PC-9 (cell line): ENCODE measurements at regions not wholly inside any gene's neighbourhood (a gene's known extent, or its start where the extent isn't known, plus 50 kb on each side); places are given as distances from the start of the nearest gene placed in this dataset.

Experiments used
- BruUV-seq: library from RNA; stranded (reverse); fragments of 400-500 nt; replicated peaks from 2 replicates; lab custom pipeline; 2021; lab: Mats Ljungman, UMichigan
- CTCF ChIA-PET: fragments of 300-600 bp; sonication (Branson Sonifier 250); formaldehyde crosslinking; loops from one replicate; lab custom pipeline; 2022; ENCODE audit warnings: antibody characterized with exemption; lab: Charles Lee
- POLR2A ChIA-PET: fragments of 300-600 bp; sonication (Branson Sonifier 250); formaldehyde crosslinking; loops from one replicate; lab custom pipeline; 2022; ENCODE audit warnings: antibody characterized with exemption; ENCODE audit not compliant: unreplicated experiment; lab: Charles Lee
- DNase-seq, 2 experiments: peaks; one replicate each; pipeline versions ENCODE4 v3.0.0 to v3.0.0-alpha.2; 2015 to 2022; ENCODE audit warnings: mixed read lengths in 1 of 2
- H2AFZ ChIP-seq: fragments of 200-600 bp; sonication (generic); 2 replicates; pipeline ENCODE4 v1.8.1; 2017; ENCODE audit warnings: antibody characterized with exemption
- H3F3A ChIP-seq: fragments of 200-600 bp; sonication (generic); 2 replicates; pipeline ENCODE4 v1.8.1; 2017; ENCODE audit warnings: antibody characterized with exemption, mild to moderate bottlenecking, low read depth; ENCODE audit not compliant: insufficient read depth
- H3K27ac ChIP-seq: fragments of 200-600 bp; sonication (generic); 2 replicates; pipeline ENCODE4 v1.6.1; 2016; ENCODE audit warnings: mixed run types
- H3K27me3 ChIP-seq: fragments of 200-600 bp; sonication (generic); 2 replicates; pipeline ENCODE4 v1.6.1; 2016; ENCODE audit warnings: low read depth, mixed run types; ENCODE audit not compliant: insufficient read depth
- H3K36me3 ChIP-seq: fragments of 200-600 bp; sonication (generic); 2 replicates; pipeline ENCODE4 v1.6.1; 2016; ENCODE audit warnings: low read depth, mixed run types
- H3K4me1 ChIP-seq: fragments of 200-600 bp; sonication (generic); replicated peaks from 2 replicates; pipeline ENCODE4 v1.6.1; 2016; ENCODE audit warnings: mixed run types; ENCODE audit not compliant: insufficient read depth
- H3K4me2 ChIP-seq: fragments of 200-600 bp; sonication (generic); 2 replicates; pipeline ENCODE4 v1.6.1; 2017; ENCODE audit warnings: mixed run types
- H3K4me3 ChIP-seq: fragments of 200-600 bp; sonication (generic); 2 replicates; pipeline ENCODE4 v1.6.1; 2016; ENCODE audit warnings: mixed run types
- H3K79me2 ChIP-seq: fragments of 200-600 bp; sonication (generic); 2 replicates; pipeline ENCODE4 v1.6.1; 2017; ENCODE audit warnings: low read depth, mixed run types
- H3K9me2 ChIP-seq: fragments of 200-600 bp; sonication (generic); 2 replicates; pipeline ENCODE4 v1.8.1; 2017; ENCODE audit warnings: mild to moderate bottlenecking; ENCODE audit not compliant: insufficient read depth
- H3K9me3 ChIP-seq: fragments of 200-600 bp; sonication (generic); 2 replicates; pipeline ENCODE4 v1.8.1; 2016; ENCODE audit warnings: low read depth; ENCODE audit not compliant: insufficient read depth
- H4K20me1 ChIP-seq: fragments of 200-600 bp; sonication (generic); 2 replicates; pipeline ENCODE4 v1.8.1; 2017; ENCODE audit not compliant: insufficient read depth
- EZH2 ChIP-seq: fragments of 200-600 bp; sonication (generic); IDR thresholded peaks from 2 replicates; pipeline ENCODE4 v1.8.0; 2017; ENCODE audit warnings: antibody characterized with exemption, low read depth
- intact Hi-C: fragments of 100-400 bp; cut with micrococcal nuclease; formaldehyde crosslinking; loops from one replicate; pipeline ENCODE4 v1.10.0; 2022; ENCODE audit not compliant: unreplicated experiment
- TF ChIP-seq, protein P1 (sequence below): fragments of 200-600 bp; sonication (generic); conservative IDR thresholded peaks from 2 replicates; pipeline ENCODE4 v1.6.1; 2017; ENCODE audit warnings: mixed run types, antibody characterized with exemption, mild to moderate bottlenecking, moderate library complexity

DNA sequence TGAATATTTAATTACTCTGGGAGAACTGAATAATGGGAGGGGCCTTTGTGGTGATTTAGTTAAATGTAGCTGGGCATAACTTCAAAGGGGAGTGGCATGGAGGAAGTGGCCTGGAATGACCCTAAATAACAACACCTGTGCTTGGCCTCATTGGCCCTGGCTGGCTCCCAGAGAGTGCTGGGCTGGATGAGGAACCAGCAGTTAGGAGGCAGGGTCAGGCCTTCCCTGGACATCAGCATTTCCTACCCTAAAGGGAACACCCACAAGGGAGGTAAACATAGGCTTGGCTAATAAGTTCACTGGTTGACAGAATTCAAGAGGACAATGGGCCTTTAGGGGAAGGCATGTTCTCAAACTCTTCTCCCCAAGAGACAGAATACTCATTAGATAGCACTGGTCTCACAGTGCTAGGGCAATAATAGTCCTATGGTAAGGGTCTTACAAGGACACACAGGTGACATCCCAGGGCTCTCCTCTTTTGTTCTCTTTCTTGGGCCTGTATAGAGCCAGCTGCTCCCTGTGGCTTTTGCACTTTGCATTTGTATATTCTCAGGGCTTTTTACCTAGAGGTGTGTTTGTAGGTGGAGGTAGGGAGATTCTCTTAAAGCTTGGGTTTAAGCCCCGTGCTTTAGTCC is 106.8 kb downstream of the ZNF519 start:
- H2AFZ ChIP-seq, result no peak overlapping the region
- no peaks in the 10 kb centered on the region for H3K9me3 ChIP-seq
- no peak overlapping the region for H3K4me3 ChIP-seq
- no peaks in the 10 kb centered on the region for H3K9me2 ChIP-seq
- no peak overlapping the region for H3K4me2 ChIP-seq
- POLR2A ChIA-PET, result no interaction called here
- TF ChIP-seq EZH2, result no peak
- TF ChIP-seq, protein P1, sequence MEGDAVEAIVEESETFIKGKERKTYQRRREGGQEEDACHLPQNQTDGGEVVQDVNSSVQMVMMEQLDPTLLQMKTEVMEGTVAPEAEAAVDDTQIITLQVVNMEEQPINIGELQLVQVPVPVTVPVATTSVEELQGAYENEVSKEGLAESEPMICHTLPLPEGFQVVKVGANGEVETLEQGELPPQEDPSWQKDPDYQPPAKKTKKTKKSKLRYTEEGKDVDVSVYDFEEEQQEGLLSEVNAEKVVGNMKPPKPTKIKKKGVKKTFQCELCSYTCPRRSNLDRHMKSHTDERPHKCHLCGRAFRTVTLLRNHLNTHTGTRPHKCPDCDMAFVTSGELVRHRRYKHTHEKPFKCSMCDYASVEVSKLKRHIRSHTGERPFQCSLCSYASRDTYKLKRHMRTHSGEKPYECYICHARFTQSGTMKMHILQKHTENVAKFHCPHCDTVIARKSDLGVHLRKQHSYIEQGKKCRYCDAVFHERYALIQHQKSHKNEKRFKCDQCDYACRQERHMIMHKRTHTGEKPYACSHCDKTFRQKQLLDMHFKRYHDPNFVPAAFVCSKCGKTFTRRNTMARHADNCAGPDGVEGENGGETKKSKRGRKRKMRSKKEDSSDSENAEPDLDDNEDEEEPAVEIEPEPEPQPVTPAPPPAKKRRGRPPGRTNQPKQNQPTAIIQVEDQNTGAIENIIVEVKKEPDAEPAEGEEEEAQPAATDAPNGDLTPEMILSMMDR, result no peak
- H3K27ac ChIP-seq, result no peak overlapping the region
- no TSS peak for BruUV-seq
- no peaks in the 10 kb centered on the region for H3K79me2 ChIP-seq
- no peak for DNase-seq
- H3K36me3 ChIP-seq, result no peaks in the 10 kb centered on the region
- CTCF ChIA-PET, result no interaction called here
- intact Hi-C loops, result no loop called here
- H3K4me1 ChIP-seq, result no peaks in the 10 kb centered on the region
- no peaks in the 10 kb centered on the region for H3F3A ChIP-seq
- H3K27me3 ChIP-seq, result peaks cover 39% of the 10 kb centered on the region
- no peaks in the 10 kb centered on the region for H4K20me1 ChIP-seq

DNA sequence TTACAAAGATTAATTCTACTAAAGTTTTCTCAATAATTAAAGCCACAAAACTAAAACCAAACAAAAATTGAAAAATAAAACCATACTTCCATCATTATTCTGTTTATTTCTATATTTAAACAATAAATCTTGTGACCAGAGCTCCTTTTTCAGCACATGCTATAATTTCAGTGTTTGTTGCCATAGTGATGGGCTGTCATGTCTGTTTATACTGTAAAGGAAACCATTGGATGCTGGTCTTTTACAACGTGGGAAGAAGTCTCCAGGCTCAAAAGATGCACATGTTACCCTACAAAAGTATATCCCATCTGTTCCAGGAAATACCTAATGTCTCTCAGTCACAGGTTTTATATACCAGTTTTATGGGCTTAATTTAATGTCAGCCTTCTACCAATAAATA is 100.1 kb upstream of the MC2R start:
- Histone ChIP-seq H3K27me3 (peaks cover 52% of the 10 kb centered on the region), H3K9me2 (no peaks in the 10 kb centered on the region), H3K9me3 (no peaks in the 10 kb centered on the region), H3K4me3 (no peak overlapping the region), H4K20me1 (0 out of 2 replicates have a peak, but pooled peaks cover 2% of the 10 kb centered on the region), H3K4me2 (no peak overlapping the region), H3K4me1 (no peaks in the 10 kb centered on the region), H3K27ac (no peak overlapping the region), H2AFZ (no peak overlapping the region), H3K79me2 (no peaks in the 10 kb centered on the region), H3K36me3 (no peaks in the 10 kb centered on the region), H3F3A (no peaks in the 10 kb centered on the region)
- intact Hi-C loops, result no loop called here
- BruUV-seq, result no TSS peak
- ChIA-PET CTCF (no interaction called here), POLR2A (no interaction called here)
- TF ChIP-seq, protein P1, result no peak
- TF ChIP-seq EZH2, result no peak
- DNase-seq, result no peak

- Histone ChIP-seq H3K4me2 (no peak overlapping the region), H2AFZ (no peak overlapping the region), H3K27ac (no peak overlapping the region), H3K27me3 (peaks cover 43% of the 10 kb centered on the region), H3K9me2 (no peaks in the 10 kb centered on the region), H3F3A (no peaks in the 10 kb centered on the region), H3K36me3 (no peaks in the 10 kb centered on the region), H3K79me2 (no peaks in the 10 kb centered on the region), H4K20me1 (0 out of 2 replicates have a peak, but pooled peaks cover 2% of the 10 kb centered on the region), H3K4me1 (no peaks in the 10 kb centered on the region), H3K9me3 (no peaks in the 10 kb centered on the region), H3K4me3 (no peak overlapping the region)
- CTCF ChIA-PET, result no interaction called here
- TF ChIP-seq EZH2, result no peak
- TF ChIP-seq, protein P1, result no peak
- no peak for DNase-seq
- BruUV-seq, result no TSS peak
- intact Hi-C loops, result no loop called here
- POLR2A ChIA-PET, result no interaction called here
Observed at GRCh38 chr18:14014456-14014855, 99.1 kb upstream of the MC2R start.
